GM23248 (cell line): ENCODE measurements at regions not wholly inside any gene's neighbourhood (a gene's known extent, or its start where the extent isn't known, plus 50 kb on each side); places are given as distances from the start of the nearest gene placed in this dataset.

Source experiments
- EZH2 ChIP-seq: fragments of 200-600 bp; sonication (generic); IDR thresholded peaks from 2 replicates; pipeline ENCODE4 v1.6.1; 2018; ENCODE audit warnings: antibody characterized with exemption, mild to moderate bottlenecking; ENCODE audit not compliant: insufficient read depth, poor library complexity, severe bottlenecking
- EZH2phosphoT487 ChIP-seq: fragments of 200-600 bp; sonication (generic); IDR thresholded peaks from 2 replicates; pipeline ENCODE4 v1.6.1; 2018; ENCODE audit warnings: antibody characterized with exemption, moderate library complexity, mild to moderate bottlenecking, low read depth; ENCODE audit not compliant: insufficient read depth

DNA sequence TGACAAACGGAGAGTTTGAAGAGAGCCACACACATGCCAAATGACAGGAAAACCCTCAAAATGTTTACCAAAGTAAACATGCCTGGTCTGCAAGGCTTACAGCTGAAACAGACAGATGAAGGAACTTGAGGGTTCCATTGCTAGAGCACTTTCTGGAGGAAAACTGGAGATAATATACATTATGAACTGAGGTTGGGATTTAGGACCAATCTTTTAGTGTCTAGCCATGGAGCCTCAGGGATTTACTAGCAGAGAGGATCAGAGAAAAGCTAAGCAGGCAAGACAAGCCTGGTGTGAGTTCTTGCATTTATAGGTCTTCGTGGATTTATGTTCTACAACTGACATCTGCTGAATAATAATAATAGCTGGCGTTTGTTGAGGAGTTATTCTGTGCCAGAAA, 205.3 kb downstream of the AEBP2 start:
- TF ChIP-seq EZH2 (no peak), EZH2phosphoT487 (no peak)
